ENCODE measurements at regions not wholly inside any gene's neighbourhood (a gene's known extent, or its start where the extent isn't known, plus 50 kb on each side); places are given as distances from the start of the nearest gene placed in this dataset.

DNA sequence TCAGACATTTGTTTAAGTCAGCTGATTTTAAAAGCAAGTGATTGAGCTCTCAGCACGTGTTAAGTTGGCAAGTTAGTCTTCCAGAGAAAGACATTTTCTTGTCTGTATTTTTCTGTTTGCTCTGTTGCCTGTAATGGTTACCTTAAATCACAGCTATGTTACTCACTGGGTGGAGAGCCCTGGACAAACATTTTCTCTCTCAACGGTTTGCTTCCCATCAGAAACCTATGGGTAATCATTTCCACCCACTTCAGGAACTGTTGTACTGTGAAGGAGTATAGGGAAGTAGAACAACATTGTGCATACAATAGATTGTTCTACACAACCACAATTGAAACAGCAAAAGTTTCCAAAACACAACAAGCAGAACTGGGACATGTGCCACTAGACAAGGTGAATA is 113.9 kb upstream of the DPT start:
- TF ChIP-seq CTCF (conservative IDR thresholded peaks at IDR 0.05; ENCODE audit: low read length) (no peak), EZH2phosphoT487 (IDR thresholded peaks at IDR 0.05; ENCODE audit: borderline replicate concordance, low read depth, low read length) (no peak)
